Uterus (tissue), 2 donors: ENCODE measurements at regions not wholly inside any gene's neighbourhood (a gene's known extent, or its start where the extent isn't known, plus 50 kb on each side); places are given as distances from the start of the nearest gene placed in this dataset.

Experiments used
- POLR2A ChIP-seq, 2 donors: fragments of 450-650 bp; IDR thresholded peaks; one replicate each; pipeline ENCODE4 v1.6.1; 2016; ENCODE audit warnings: antibody characterized with exemption in 2 of 2, mild to moderate bottlenecking in 1 of 2, moderate library complexity in 1 of 2
- TF ChIP-seq, protein P1 (sequence below), 4 experiments: fragments of 200-600 bp in 2 of 4; fragments of 450-650 bp in 2 of 4; sonication (generic) in 2 of 4; IDR thresholded peaks; one replicate each; pipeline ENCODE4 v1.5.1; 2016 to 2019; ENCODE audit warnings: antibody characterized with exemption in 4 of 4, mild to moderate bottlenecking in 2 of 4, moderate library complexity in 1 of 4

DNA sequence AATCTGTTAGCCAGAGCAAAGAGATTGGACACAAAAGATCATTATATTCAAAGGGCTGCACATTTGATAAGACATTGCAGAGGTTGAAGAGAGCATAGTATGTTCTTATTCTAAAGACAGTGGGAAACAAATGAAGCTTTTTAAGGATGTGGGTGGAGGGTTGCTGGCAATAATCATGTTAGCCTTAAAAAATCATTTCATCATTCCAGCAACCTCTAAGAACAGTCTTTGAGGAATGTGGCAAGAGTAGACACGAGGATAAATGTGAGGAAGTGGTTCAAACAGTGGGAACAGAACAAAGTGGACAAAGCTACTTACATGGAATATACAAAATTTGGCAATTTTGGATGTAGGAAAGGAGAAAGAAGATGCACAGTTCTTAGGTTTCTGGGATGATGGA is 167.3 kb upstream of the SPRY1 start:
- TF ChIP-seq, protein P1, sequence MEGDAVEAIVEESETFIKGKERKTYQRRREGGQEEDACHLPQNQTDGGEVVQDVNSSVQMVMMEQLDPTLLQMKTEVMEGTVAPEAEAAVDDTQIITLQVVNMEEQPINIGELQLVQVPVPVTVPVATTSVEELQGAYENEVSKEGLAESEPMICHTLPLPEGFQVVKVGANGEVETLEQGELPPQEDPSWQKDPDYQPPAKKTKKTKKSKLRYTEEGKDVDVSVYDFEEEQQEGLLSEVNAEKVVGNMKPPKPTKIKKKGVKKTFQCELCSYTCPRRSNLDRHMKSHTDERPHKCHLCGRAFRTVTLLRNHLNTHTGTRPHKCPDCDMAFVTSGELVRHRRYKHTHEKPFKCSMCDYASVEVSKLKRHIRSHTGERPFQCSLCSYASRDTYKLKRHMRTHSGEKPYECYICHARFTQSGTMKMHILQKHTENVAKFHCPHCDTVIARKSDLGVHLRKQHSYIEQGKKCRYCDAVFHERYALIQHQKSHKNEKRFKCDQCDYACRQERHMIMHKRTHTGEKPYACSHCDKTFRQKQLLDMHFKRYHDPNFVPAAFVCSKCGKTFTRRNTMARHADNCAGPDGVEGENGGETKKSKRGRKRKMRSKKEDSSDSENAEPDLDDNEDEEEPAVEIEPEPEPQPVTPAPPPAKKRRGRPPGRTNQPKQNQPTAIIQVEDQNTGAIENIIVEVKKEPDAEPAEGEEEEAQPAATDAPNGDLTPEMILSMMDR (IDR thresholded peaks at IDR 0.05): no peak
- no peak for TF ChIP-seq POLR2A (IDR thresholded peaks at IDR 0.05)
